OCI-LY3 (cell line): ENCODE measurements at regions not wholly inside any gene's neighbourhood (a gene's known extent, or its start where the extent isn't known, plus 50 kb on each side); places are given as distances from the start of the nearest gene placed in this dataset.

Experiments used
- EZH2phosphoT487 ChIP-seq: fragments of 200-600 bp; shearing (Covaris generic); IDR thresholded peaks from 2 replicates; pipeline ENCODE4 v1.6.1; 2018; ENCODE audit warnings: antibody characterized with exemption, mixed run types, low read depth
- TF ChIP-seq, protein P1 (sequence below): fragments of 200-600, 300-600 bp; sonication (generic); IDR thresholded peaks from 2 replicates; pipeline ENCODE4 v1.5.1; 2014; ENCODE audit warnings: antibody characterized with exemption, low read length, low read depth

GRCh38 chr2:105688946-105689345 is 55.8 kb upstream of the NCK2 start:
- TF ChIP-seq, protein P1, sequence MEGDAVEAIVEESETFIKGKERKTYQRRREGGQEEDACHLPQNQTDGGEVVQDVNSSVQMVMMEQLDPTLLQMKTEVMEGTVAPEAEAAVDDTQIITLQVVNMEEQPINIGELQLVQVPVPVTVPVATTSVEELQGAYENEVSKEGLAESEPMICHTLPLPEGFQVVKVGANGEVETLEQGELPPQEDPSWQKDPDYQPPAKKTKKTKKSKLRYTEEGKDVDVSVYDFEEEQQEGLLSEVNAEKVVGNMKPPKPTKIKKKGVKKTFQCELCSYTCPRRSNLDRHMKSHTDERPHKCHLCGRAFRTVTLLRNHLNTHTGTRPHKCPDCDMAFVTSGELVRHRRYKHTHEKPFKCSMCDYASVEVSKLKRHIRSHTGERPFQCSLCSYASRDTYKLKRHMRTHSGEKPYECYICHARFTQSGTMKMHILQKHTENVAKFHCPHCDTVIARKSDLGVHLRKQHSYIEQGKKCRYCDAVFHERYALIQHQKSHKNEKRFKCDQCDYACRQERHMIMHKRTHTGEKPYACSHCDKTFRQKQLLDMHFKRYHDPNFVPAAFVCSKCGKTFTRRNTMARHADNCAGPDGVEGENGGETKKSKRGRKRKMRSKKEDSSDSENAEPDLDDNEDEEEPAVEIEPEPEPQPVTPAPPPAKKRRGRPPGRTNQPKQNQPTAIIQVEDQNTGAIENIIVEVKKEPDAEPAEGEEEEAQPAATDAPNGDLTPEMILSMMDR: no peak
- TF ChIP-seq EZH2phosphoT487: no peak
